Ovary (tissue), 7 donors: ENCODE measurements at regions not wholly inside any gene's neighbourhood (a gene's known extent, or its start where the extent isn't known, plus 50 kb on each side); places are given as distances from the start of the nearest gene placed in this dataset.

ENCODE experiments used
- DNase-seq, 5 donors: peaks; one replicate each; pipeline ENCODE4 v3.0.0-alpha.2; 2019 to 2020
- H3K27ac ChIP-seq, 2 donors: fragments of 200-600 bp; one replicate each; pipeline versions ENCODE4 v1.5.1 to v1.8.0; 2019 to 2022
- H3K27me3 ChIP-seq: fragments of 200-600 bp; one replicate; pipeline ENCODE4 v1.8.0; 2022
- H3K36me3 ChIP-seq: fragments of 200-600 bp; sonication (generic); one replicate; pipeline ENCODE4 v1.5.1; 2019
- H3K4me1 ChIP-seq: one replicate; pipeline ENCODE4 v1.8.1; 2013; ENCODE audit warnings: mild to moderate bottlenecking, moderate library complexity; ENCODE audit not compliant: insufficient read depth
- H3K4me3 ChIP-seq: fragments of 200-600 bp; sonication (generic); one replicate; pipeline ENCODE4 v1.5.1; 2017
- H3K9me3 ChIP-seq, 2 donors: fragments of 200-600 bp in 1 of 2; sonication (generic) in 1 of 2; one replicate each; pipeline versions ENCODE4 v1.5.1 to v1.8.1; 2013 to 2019; ENCODE audit warnings: mild to moderate bottlenecking in 1 of 2, moderate library complexity in 1 of 2
- CTCF ChIP-seq, 3 donors: fragments of 450-650 bp in 2 of 3; fragments of 200-600 bp in 1 of 3; IDR thresholded peaks; one replicate each; pipeline versions ENCODE4 v1.5.1 to v1.8.0; 2016 to 2022; ENCODE audit warnings: antibody characterized with exemption in 3 of 3, mild to moderate bottlenecking in 1 of 3
- EP300 ChIP-seq: sonication (generic); formaldehyde crosslinking; IDR thresholded peaks from one replicate; pipeline ENCODE4 v1.6.1; 2017; ENCODE audit warnings: antibody characterized with exemption
- POLR2A ChIP-seq: fragments of 450-650 bp; IDR thresholded peaks from one replicate; pipeline ENCODE4 v1.6.1; 2017; ENCODE audit warnings: antibody characterized with exemption, mild to moderate bottlenecking, moderate library complexity
- WGBS, 3 donors: extraction: QIAGEN DNeasy Blood & Tissue Kit in 1 of 3; methylation state at CpG; one replicate each; pipeline versions ENCODE4 v1.1.5 to v1.1.7; 2013 to 2017; 5-methylcytosine and 5-hydroxymethylcytosine counted together
- intact Hi-C, 4 donors: fragments of 100-400 bp; cut with DNase I; formaldehyde crosslinking; loops; one replicate each; pipeline versions ENCODE4 v1.11.0 to v1.15.1; 2022 to 2023
- donor health status: DM: no; HTN: no; CAD: no; lungs with moderate emphysema.
- donor health status: DM: no; HTN: no; CAD: no.
- donor health status: Bipolar disorder and iron deficiency.
- donor health status: DM: no; HTN: no; CAD: no.
- donor health status: DM: yes; HTN: yes; CAD: no.

GRCh38 chr16:64172226-64172625, 949.6 kb downstream of the CDH11 start:
- Histone ChIP-seq H3K36me3 (no peaks in the 10 kb centered on the region), H3K27ac (no peak overlapping the region), H3K9me3 (no peaks in the 10 kb centered on the region), H3K27me3 (no peaks in the 10 kb centered on the region), H3K4me1 (no peaks in the 10 kb centered on the region), H3K4me3 (no peak overlapping the region)
- intact Hi-C loops, result no loop called here
- TF ChIP-seq POLR2A (no peak), EP300 (no peak), CTCF (IDR thresholded peaks at IDR 0.05) (no peak)
- WGBS, 3 donors, result 91 to 93% (median 92%) methylated on average over 1 of the region's 1 CpG
- DNase-seq, result no peak

GRCh38 chr16:64171632-64172031, 950.2 kb downstream of the CDH11 start:
- no peaks in the 10 kb centered on the region for H3K36me3 ChIP-seq
- H3K4me3 ChIP-seq, result no peak overlapping the region
- WGBS, 3 donors, result 57 to 60% (median 58%) methylated on average over 2 of the region's 2 CpGs
- no peaks in the 10 kb centered on the region for H3K4me1 ChIP-seq
- H3K9me3 ChIP-seq, result no peaks in the 10 kb centered on the region
- no peak overlapping the region for H3K27ac ChIP-seq
- TF ChIP-seq CTCF (IDR thresholded peaks at IDR 0.05) (no peak), EP300 (no peak), POLR2A (no peak)
- intact Hi-C loops, result no loop called here
- H3K27me3 ChIP-seq, result no peaks in the 10 kb centered on the region
- no peak for DNase-seq

GRCh38 chr16:64168371-64168770, 953.5 kb downstream of the CDH11 start:
- no peak for TF ChIP-seq CTCF (IDR thresholded peaks at IDR 0.05)

GRCh38 chr16:64167936-64168335, 953.9 kb downstream of the CDH11 start:
- H3K9me3 ChIP-seq, result no peaks in the 10 kb centered on the region
- no peaks in the 10 kb centered on the region for H3K4me1 ChIP-seq
- H3K4me3 ChIP-seq, result no peak overlapping the region
- WGBS, 3 donors, result 72 to 84% (median 80%) methylated on average over 12 of the region's 12 CpGs
- intact Hi-C loops, result no loop called here
- TF ChIP-seq CTCF (IDR thresholded peaks at IDR 0.05), result no peak
- no peak for TF ChIP-seq EP300
- TF ChIP-seq POLR2A, result no peak
- no peak for DNase-seq
- H3K27me3 ChIP-seq, result no peaks in the 10 kb centered on the region
- no peak overlapping the region for H3K27ac ChIP-seq
- H3K36me3 ChIP-seq, result no peaks in the 10 kb centered on the region

More at GRCh38 chr16:64168371-64168770, 953.5 kb downstream of the CDH11 start:
- Histone ChIP-seq H3K27ac (no peak overlapping the region), H3K4me3 (no peak overlapping the region), H3K27me3 (no peaks in the 10 kb centered on the region), H3K9me3 (no peaks in the 10 kb centered on the region), H3K36me3 (no peaks in the 10 kb centered on the region), H3K4me1 (no peaks in the 10 kb centered on the region)
- WGBS, 3 donors, result 63 to 85% (median 70%) methylated on average over 1 of the region's 1 CpG
- no peak for DNase-seq
- intact Hi-C loops, result no loop called here

GRCh38 chr16:64165368-64165767, 956.5 kb downstream of the CDH11 start:
- H3K27me3 ChIP-seq, result no peaks in the 10 kb centered on the region
- no peak for TF ChIP-seq EP300
- TF ChIP-seq CTCF (IDR thresholded peaks at IDR 0.05), result no peak
- no peak for TF ChIP-seq POLR2A
- WGBS, 3 donors, result 96 to 97% (median 97%) methylated on average over 7 of the region's 7 CpGs
- no peak overlapping the region for H3K4me3 ChIP-seq
- no peak overlapping the region for H3K27ac ChIP-seq
- no peaks in the 10 kb centered on the region for H3K9me3 ChIP-seq
- H3K36me3 ChIP-seq, result no peaks in the 10 kb centered on the region
- intact Hi-C loops, result no loop called here
- no peak for DNase-seq
- no peaks in the 10 kb centered on the region for H3K4me1 ChIP-seq
